GM12873 (cell line): ENCODE measurements at regions not wholly inside any gene's neighbourhood (a gene's known extent, or its start where the extent isn't known, plus 50 kb on each side); places are given as distances from the start of the nearest gene placed in this dataset.

Experiments used
- TF ChIP-seq, protein P1 (sequence below): IDR thresholded peaks from 2 replicates; pipeline ENCODE4 v1.5.1; 2012; ENCODE audit warnings: low read depth, mild to moderate bottlenecking, moderate library complexity, low read length, control low read depth; ENCODE audit not compliant: insufficient read depth; ENCODE audit errors: missing control alignments

DNA sequence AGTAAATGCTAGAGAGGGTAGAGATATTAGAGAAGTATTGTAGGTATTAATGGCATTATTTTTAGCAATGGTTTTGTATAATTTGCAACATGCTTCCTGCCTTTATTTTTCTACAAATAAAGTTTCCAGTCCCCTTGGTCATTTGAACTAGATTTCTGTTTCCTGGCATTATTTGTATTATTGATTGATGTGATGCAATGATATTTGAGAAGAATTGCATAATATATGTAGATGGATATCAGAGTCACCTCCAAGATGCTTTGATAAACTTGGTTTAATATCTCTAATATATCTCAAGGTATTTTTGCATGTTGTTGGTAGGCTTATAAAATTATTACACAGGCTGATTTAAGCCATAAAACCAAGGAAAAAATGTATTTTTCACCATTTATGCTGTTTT lies 1054.5 kb downstream of the SLITRK1 start:
- TF ChIP-seq, protein P1, sequence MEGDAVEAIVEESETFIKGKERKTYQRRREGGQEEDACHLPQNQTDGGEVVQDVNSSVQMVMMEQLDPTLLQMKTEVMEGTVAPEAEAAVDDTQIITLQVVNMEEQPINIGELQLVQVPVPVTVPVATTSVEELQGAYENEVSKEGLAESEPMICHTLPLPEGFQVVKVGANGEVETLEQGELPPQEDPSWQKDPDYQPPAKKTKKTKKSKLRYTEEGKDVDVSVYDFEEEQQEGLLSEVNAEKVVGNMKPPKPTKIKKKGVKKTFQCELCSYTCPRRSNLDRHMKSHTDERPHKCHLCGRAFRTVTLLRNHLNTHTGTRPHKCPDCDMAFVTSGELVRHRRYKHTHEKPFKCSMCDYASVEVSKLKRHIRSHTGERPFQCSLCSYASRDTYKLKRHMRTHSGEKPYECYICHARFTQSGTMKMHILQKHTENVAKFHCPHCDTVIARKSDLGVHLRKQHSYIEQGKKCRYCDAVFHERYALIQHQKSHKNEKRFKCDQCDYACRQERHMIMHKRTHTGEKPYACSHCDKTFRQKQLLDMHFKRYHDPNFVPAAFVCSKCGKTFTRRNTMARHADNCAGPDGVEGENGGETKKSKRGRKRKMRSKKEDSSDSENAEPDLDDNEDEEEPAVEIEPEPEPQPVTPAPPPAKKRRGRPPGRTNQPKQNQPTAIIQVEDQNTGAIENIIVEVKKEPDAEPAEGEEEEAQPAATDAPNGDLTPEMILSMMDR, result no peak

DNA sequence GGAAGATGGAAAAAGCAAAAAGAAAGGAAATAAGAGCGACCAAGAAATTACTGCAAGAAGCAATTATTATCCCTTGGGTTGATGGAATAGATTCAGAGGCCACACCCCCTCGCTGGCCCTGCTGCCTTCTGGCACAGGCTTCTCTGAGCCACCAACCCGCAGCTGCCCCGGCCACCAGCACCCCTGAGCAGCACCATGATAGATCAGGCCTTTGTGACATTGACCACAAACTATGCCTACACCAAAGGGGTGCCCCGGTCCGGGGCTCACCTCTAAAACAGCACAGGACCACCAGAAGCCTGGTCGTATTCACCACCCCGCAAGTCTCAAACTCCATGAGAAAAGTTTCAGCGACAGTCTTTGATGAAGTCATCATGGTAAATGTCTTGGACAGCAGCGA lies 1059.3 kb downstream of the SLITRK1 start:
- TF ChIP-seq, protein P1, result no peak

DNA sequence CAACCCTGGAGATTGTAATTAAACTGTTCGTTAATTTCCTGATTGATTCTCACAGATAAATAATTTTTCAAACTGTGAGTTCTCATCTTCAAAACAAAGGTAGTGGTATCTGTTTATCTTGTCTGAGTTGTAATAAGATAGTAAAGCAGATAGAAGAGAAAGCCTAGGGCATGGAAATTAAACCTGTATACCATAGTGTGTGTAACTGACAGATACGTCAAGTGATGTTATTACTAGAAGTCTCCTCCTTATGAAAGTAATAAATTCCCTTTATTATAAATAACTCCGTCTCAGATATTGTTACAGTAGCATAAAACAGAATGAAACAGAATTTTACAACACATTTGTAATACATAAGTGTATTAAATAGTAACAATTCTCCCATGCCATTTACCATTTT lies 1065.1 kb downstream of the SLITRK1 start:
- TF ChIP-seq, protein P1, result no peak

DNA sequence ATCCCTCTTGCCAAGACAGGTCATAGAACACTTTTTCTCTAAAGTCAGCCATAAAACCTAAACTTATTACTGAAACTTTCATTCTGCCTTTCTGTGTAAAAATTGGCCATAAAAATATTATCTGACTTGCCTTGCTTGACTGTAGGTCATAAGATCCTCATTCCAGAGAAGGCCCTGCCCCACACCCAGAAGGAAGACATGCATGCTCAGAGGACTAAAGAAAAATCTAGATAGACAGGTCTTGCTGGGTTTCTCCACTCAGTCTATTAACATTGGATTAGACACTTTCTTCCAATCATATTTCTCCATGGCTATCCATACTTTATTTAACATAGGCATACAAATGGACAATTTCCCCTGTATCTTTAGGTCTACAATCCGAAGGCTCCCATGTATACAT lies 1066.5 kb downstream of the SLITRK1 start:
- TF ChIP-seq, protein P1, result no peak

DNA sequence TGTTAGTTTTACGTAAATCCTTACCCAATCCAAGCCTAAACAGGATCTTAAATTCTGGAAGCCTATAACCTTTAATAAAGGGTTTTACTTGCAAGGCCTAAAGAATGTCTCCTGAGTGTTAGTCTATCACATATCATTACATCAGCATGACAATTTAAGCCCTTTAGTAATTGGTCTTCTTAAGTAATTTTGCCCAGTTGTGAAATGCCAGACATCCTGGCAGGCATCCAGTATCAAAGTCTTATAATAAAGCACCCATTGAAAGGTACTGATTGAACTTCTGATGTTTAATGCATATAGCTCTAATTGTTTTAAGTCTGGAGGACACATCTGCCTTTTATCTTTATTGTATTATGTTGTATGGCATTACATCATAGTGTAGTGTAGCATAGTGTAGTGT lies 1078.9 kb downstream of the SLITRK1 start:
- TF ChIP-seq, protein P1, result no peak

DNA sequence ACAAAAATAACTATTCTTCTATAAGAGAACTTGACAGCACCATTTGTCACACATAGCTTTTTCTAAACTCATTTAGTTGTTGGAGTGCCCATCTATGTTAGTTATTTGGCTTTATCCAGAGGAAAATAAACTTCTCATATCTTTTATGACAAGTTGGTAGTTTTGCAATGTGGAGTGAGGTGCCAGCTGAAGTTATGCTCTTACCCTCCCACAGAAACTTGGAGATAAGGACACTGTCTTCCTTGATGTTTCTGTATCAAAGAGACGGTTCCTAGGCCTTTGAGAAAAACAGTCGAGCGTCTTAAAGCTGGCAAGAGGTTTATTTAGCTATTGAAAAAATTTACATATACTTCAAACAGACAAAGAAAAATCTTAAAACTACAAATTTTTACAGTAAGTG lies 1079.7 kb downstream of the SLITRK1 start:
- TF ChIP-seq, protein P1, result no peak

DNA sequence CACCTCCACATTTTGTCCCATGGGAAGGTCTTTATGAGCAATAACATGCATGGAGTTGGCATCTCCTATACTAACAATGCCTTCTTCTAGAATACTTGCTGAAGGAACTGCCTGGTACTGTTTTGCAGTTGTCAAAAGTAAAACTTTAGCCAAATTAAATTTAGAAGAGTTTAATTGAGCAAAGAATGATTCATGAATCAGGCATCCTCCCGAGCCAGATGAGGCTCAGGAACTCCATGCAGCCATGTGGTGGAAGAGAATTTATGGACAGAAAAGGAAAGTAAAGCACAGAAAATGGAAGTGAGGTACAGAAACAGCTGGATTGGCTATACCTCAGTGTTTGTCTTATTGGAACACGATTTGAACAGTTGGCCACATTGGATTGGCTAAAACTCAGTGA lies 1081.9 kb downstream of the SLITRK1 start:
- TF ChIP-seq, protein P1, result no peak
